ACC112 (cell line): ENCODE measurements at regions not wholly inside any gene's neighbourhood (a gene's known extent, or its start where the extent isn't known, plus 50 kb on each side); places are given as distances from the start of the nearest gene placed in this dataset.

ENCODE experiments used
- H2AFZ ChIP-seq: fragments of 200-600 bp; sonication (generic); one replicate; pipeline ENCODE4 v1.6.0; 2017; ENCODE audit warnings: antibody characterized with exemption, low read length; ENCODE audit not compliant: unreplicated experiment
- H3K27ac ChIP-seq: fragments of 200-600 bp; sonication (generic); 2 replicates; pipeline ENCODE4 v1.5.1; 2014; ENCODE audit warnings: low read depth, mild to moderate bottlenecking, antibody characterized with exemption, low read length, moderate library complexity
- H3K27me3 ChIP-seq: fragments of 200-600 bp; sonication (generic); 2 replicates; pipeline ENCODE4 v1.6.1; 2014; ENCODE audit warnings: mild to moderate bottlenecking, antibody characterized with exemption, low read length, moderate library complexity, mixed read lengths; ENCODE audit not compliant: insufficient read depth
- H3K36me3 ChIP-seq: fragments of 200-600 bp; sonication (generic); 2 replicates; pipeline ENCODE4 v1.6.1; 2016; ENCODE audit warnings: mild to moderate bottlenecking, antibody characterized with exemption, low read length, moderate library complexity, mixed read lengths; ENCODE audit not compliant: insufficient read depth
- H3K4me1 ChIP-seq: fragments of 200-600 bp; sonication (generic); one replicate; pipeline ENCODE4 v1.6.1; 2016; ENCODE audit warnings: low read length, mixed read lengths; ENCODE audit not compliant: insufficient read depth, unreplicated experiment, control insufficient read depth
- H3K4me3 ChIP-seq: fragments of 200-600 bp; sonication (generic); 2 replicates; pipeline ENCODE4 v1.5.1; 2014; ENCODE audit warnings: mild to moderate bottlenecking, low read depth, low read length
- H3K79me2 ChIP-seq: fragments of 200-600 bp; sonication (generic); one replicate; pipeline ENCODE4 v1.6.0; 2016; ENCODE audit warnings: low read length; ENCODE audit not compliant: control insufficient read depth, unreplicated experiment, insufficient read depth

- Histone ChIP-seq H3K4me1 (peaks cover 25% of the 10 kb centered on the region), H3K79me2 (no peaks in the 10 kb centered on the region), H3K27ac (no peak overlapping the region), H2AFZ (no peak overlapping the region), H3K27me3 (0 out of 2 replicates have a peak, but pooled peaks cover 3% of the 10 kb centered on the region), H3K36me3 (no peaks in the 10 kb centered on the region), H3K4me3 (no peak overlapping the region)
Measured at GRCh38 chr6:14063756-14064155, 53.8 kb upstream of the CD83 start.

GRCh38 chr6:14065350-14065749 lies 52.2 kb upstream of the CD83 start:
- no peak overlapping the region for H3K4me3 ChIP-seq
- no peaks in the 10 kb centered on the region for H3K79me2 ChIP-seq
- H2AFZ ChIP-seq: no peak overlapping the region
- peaks cover 17% of the 10 kb centered on the region for H3K4me1 ChIP-seq
- H3K27ac ChIP-seq: no peak overlapping the region
- no peaks in the 10 kb centered on the region for H3K36me3 ChIP-seq
- H3K27me3 ChIP-seq: 0 out of 2 replicates have a peak, but pooled peaks cover 3% of the 10 kb centered on the region

- H3K27ac ChIP-seq: no peak overlapping the region
- no peaks in the 10 kb centered on the region for H3K79me2 ChIP-seq
- H3K36me3 ChIP-seq: no peaks in the 10 kb centered on the region
- H3K27me3 ChIP-seq: 0 out of 2 replicates have a peak, but pooled peaks cover 3% of the 10 kb centered on the region
- peaks cover 15% of the 10 kb centered on the region for H3K4me1 ChIP-seq
- no peak overlapping the region for H3K4me3 ChIP-seq
- peak overlapping the region; percentile 77 for H2AFZ ChIP-seq
Measured at GRCh38 chr6:14066782-14067406, 50.7 kb upstream of the CD83 start.

GRCh38 chr6:14067656-14068055 lies 49.9 kb upstream of the CD83 start:
- Histone ChIP-seq H3K27me3 (0 out of 2 replicates have a peak, but pooled peaks cover 3% of the 10 kb centered on the region), H3K27ac (peak overlapping the region; percentile 58), H2AFZ (no peak overlapping the region), H3K4me1 (peaks cover 15% of the 10 kb centered on the region), H3K36me3 (no peaks in the 10 kb centered on the region), H3K79me2 (no peaks in the 10 kb centered on the region), H3K4me3 (peak overlapping the region; percentile 32; the same call in 1 of the 2 replicates)
